ENCODE measurements at regions not wholly inside any gene's neighbourhood (a gene's known extent, or its start where the extent isn't known, plus 50 kb on each side); places are given as distances from the start of the nearest gene placed in this dataset.

- Histone ChIP-seq H3K27me3 (replicated peaks in 1 of 4; ENCODE audit: control insufficient read depth in 3 of 4, extremely low read depth in 1 of 4, insufficient read depth in 3 of 4, low read length in 3 of 4) (no peaks in the 10 kb centered on the region), H2AFZ (ENCODE audit: low read length) (no peak overlapping the region), H3K9ac (replicated peaks in 1 of 4; ENCODE audit: extremely low read depth in 1 of 4, low read depth in 3 of 4, low read length in 3 of 4) (no peak overlapping the region), H3K4me2 (ENCODE audit: insufficient read depth in 1 of 2, low read depth in 2 of 2, low read length in 2 of 2) (no peak overlapping the region), H4K8ac (ENCODE audit: extremely low read depth, insufficient read depth, low read length) (no peak overlapping the region), H2BK120ac (replicated peaks; ENCODE audit: low read depth, low read length) (no peak overlapping the region), H3K4ac (replicated peaks; ENCODE audit: insufficient read length, low read depth, low read length) (no peak overlapping the region), H3K4me1 (replicated peaks in 1 of 4; ENCODE audit: control insufficient read depth in 3 of 4, insufficient read depth in 4 of 4, low read length in 3 of 4) (no peaks in the 10 kb centered on the region), H2BK12ac (ENCODE audit: low read depth, low read length) (no peak overlapping the region), H2BK5ac (ENCODE audit: low read depth, low read length) (no peak overlapping the region), H3K18ac (ENCODE audit: extremely low read depth, low read length) (no peak overlapping the region), H3K4me3 (ENCODE audit: extremely low read depth in 1 of 4, insufficient read depth in 2 of 4, low read depth in 3 of 4, low read length in 4 of 4) (no peak overlapping the region), H2BK15ac (ENCODE audit: low read length) (no peak overlapping the region), H2BK20ac (ENCODE audit: low read length) (no peak overlapping the region), H3K79me2 (ENCODE audit: control insufficient read depth in 1 of 2, insufficient read depth in 2 of 2, low read length in 2 of 2) (no peaks in the 10 kb centered on the region), H4K20me1 (replicated peaks in 1 of 2; ENCODE audit: control insufficient read depth in 1 of 2, insufficient read depth in 2 of 2, low read length in 2 of 2) (no peaks in the 10 kb centered on the region), H4K5ac (ENCODE audit: insufficient read length, low read depth, low read length) (no peak overlapping the region), H3K14ac (ENCODE audit: insufficient read length) (no peak overlapping the region), H3K79me1 (ENCODE audit: low read depth, low read length) (no peaks in the 10 kb centered on the region), H3K56ac (replicated peaks; ENCODE audit: insufficient read length, low read depth, low read length) (no peak overlapping the region), H3K9me3 (ENCODE audit: insufficient read depth in 2 of 2, low read depth in 1 of 2, low read length in 1 of 2) (no peaks in the 10 kb centered on the region), H3K23me2 (ENCODE audit: low read depth, low read length) (no peaks in the 10 kb centered on the region), H4K91ac (replicated peaks; ENCODE audit: insufficient read length, low read length) (no peak overlapping the region), H3K36me3 (ENCODE audit: control insufficient read depth in 2 of 4, insufficient read depth in 4 of 4, low read length in 3 of 4) (no peaks in the 10 kb centered on the region), H3K23ac (ENCODE audit: insufficient read length) (no peak overlapping the region), H2AK5ac (ENCODE audit: low read depth, low read length) (no peak overlapping the region), H3K27ac (ENCODE audit: low read depth, low read length) (no peak overlapping the region)
- TF ChIP-seq MAFK (IDR thresholded peaks at IDR 0.05; ENCODE audit: low read depth, low read length) (no peak), BRCA1 (IDR thresholded peaks at IDR 0.05; ENCODE audit: low read depth, low read length) (no peak), CHD1 (IDR thresholded peaks at IDR 0.05; ENCODE audit: low read depth, low read length) (no peak), GABPA (IDR thresholded peaks at IDR 0.05; ENCODE audit: borderline replicate concordance, insufficient read depth, low read length) (no peak), EGR1 (IDR thresholded peaks at IDR 0.05; ENCODE audit: borderline replicate concordance, low read depth, low read length) (no peak)
- ChIA-PET CTCF (ENCODE audit: partially characterized antibody) (no interaction called here), POLR2A (ENCODE audit: partially characterized antibody) (no interaction called here)
- FAIRE-seq (no peak), DNase-seq (ENCODE audit: low read depth in 1 of 2, low spot score in 2 of 2) (no peak)
- WGBS, 2 experiments (ENCODE audit: extremely low coverage in 1 of 2, insufficient coverage in 1 of 2, insufficient read length in 1 of 2, insufficient replicate concordance in 2 of 2, low coverage in 1 of 2, low lambda C conversion rate in 2 of 2, missing lambda C conversion rate in 1 of 2), result 89% methylated on average over 3 of the region's 3 CpGs; no CpG with 5 or more reads in 1 of the 2 experiments
Measured at GRCh38 chr18:39449566-39449965, 1884.0 kb upstream of the CELF4 start.

All from H1 (cell line).